H1 (cell line): ENCODE measurements at regions not wholly inside any gene's neighbourhood (a gene's known extent, or its start where the extent isn't known, plus 50 kb on each side); places are given as distances from the start of the nearest gene placed in this dataset.

Source experiments
- CTCF ChIA-PET: fragments of 300-600 bp; sonication (Branson Sonifier 250); formaldehyde crosslinking; loops from one replicate; lab custom pipeline; 2021; ENCODE audit not compliant: partially characterized antibody; lab: Charles Lee
- POLR2A ChIA-PET: fragments of 300-600 bp; sonication (Branson Sonifier 250); formaldehyde crosslinking; loops from one replicate; lab custom pipeline; 2021; ENCODE audit warnings: inconsistent platforms; ENCODE audit not compliant: partially characterized antibody; lab: Charles Lee
- DNase-seq, 2 experiments: peaks; one replicate each; pipeline versions ENCODE4 v3.0.0 to v3.0.0-alpha.2; 2010 to 2022; ENCODE audit warnings: low spot score in 2 of 2, low read depth in 1 of 2, mixed read lengths in 1 of 2
- FAIRE-seq: peaks from 2 replicates; lab custom pipeline; 2011; peaks lifted over from hg19 to GRCh38; lab: Jason Lieb, UNC
- H2AFZ ChIP-seq: 2 replicates; pipeline ENCODE4 v1.8.1; 2012; ENCODE audit warnings: low read length, inconsistent platforms
- H2AK5ac ChIP-seq: 2 replicates; pipeline ENCODE4 v1.6.1; 2013; ENCODE audit warnings: low read depth, low read length
- H2BK120ac ChIP-seq: replicated peaks from 2 replicates; pipeline ENCODE3; 2013; ENCODE audit warnings: low read depth, low read length, inconsistent platforms
- H2BK12ac ChIP-seq: 2 replicates; pipeline ENCODE4 v1.6.1; 2013; ENCODE audit warnings: low read depth, low read length
- H2BK15ac ChIP-seq: 2 replicates; pipeline ENCODE4 v1.6.1; 2013; ENCODE audit warnings: low read length
- H2BK20ac ChIP-seq: 2 replicates; pipeline ENCODE4 v1.6.1; 2013; ENCODE audit warnings: low read length
- H2BK5ac ChIP-seq: 2 replicates; pipeline ENCODE4 v1.6.1; 2013; ENCODE audit warnings: low read depth, low read length
- H3K14ac ChIP-seq: 2 replicates; pipeline ENCODE4 v1.6.1; 2013; ENCODE audit warnings: inconsistent platforms; ENCODE audit not compliant: insufficient read length
- H3K18ac ChIP-seq: 2 replicates; pipeline ENCODE4 v1.6.1; 2013; ENCODE audit warnings: low read length; ENCODE audit errors: extremely low read depth
- H3K23ac ChIP-seq: 2 replicates; pipeline ENCODE4 v1.6.1; 2013; ENCODE audit warnings: inconsistent platforms; ENCODE audit not compliant: insufficient read length
- H3K23me2 ChIP-seq: 2 replicates; pipeline ENCODE4 v1.6.1; 2013; ENCODE audit warnings: low read depth, low read length
- H3K27ac ChIP-seq: 2 replicates; pipeline ENCODE4 v1.6.1; 2011; ENCODE audit warnings: low read depth, low read length, inconsistent platforms
- H3K27me3 ChIP-seq, 4 experiments: replicated peaks in 1 of 4; 1 replicate in 1 of 4; 2 replicates in 3 of 4; pipeline versions ENCODE4 v1.6.1 to v1.8.1; 2011 to 2013; ENCODE audit warnings: low read length in 3 of 4, mild to moderate bottlenecking in 3 of 4, inconsistent platforms in 2 of 4, mixed read lengths in 2 of 4, moderate library complexity in 1 of 4; ENCODE audit not compliant: control insufficient read depth in 3 of 4, insufficient read depth in 3 of 4; ENCODE audit errors: extremely low read depth in 1 of 4
- H3K36me3 ChIP-seq, 4 experiments: 2 replicates each; pipeline versions ENCODE4 v1.6.1 to v1.8.1; 2011 to 2013; ENCODE audit warnings: mild to moderate bottlenecking in 4 of 4, low read length in 3 of 4, moderate library complexity in 2 of 4, control low read depth in 1 of 4, inconsistent platforms in 1 of 4; ENCODE audit not compliant: insufficient read depth in 4 of 4, control insufficient read depth in 2 of 4
- H3K4ac ChIP-seq: replicated peaks from 2 replicates; pipeline ENCODE3; 2013; ENCODE audit warnings: low read length, low read depth, mixed read lengths, inconsistent platforms; ENCODE audit not compliant: insufficient read length
- H3K4me1 ChIP-seq, 4 experiments: replicated peaks in 1 of 4; 1 replicate in 1 of 4; 2 replicates in 3 of 4; pipeline versions ENCODE4 v1.6.1 to v1.8.1; 2011 to 2013; ENCODE audit warnings: low read length in 3 of 4, inconsistent platforms in 2 of 4, mixed read lengths in 1 of 4; ENCODE audit not compliant: insufficient read depth in 4 of 4, control insufficient read depth in 3 of 4
- H3K4me2 ChIP-seq, 2 experiments: 2 replicates each; pipeline versions ENCODE4 v1.6.1 to v1.8.1; 2011 to 2013; ENCODE audit warnings: low read depth in 2 of 2, low read length in 2 of 2, control low read depth in 1 of 2, inconsistent platforms in 1 of 2, mild to moderate bottlenecking in 1 of 2; ENCODE audit not compliant: insufficient read depth in 1 of 2
- H3K4me3 ChIP-seq, 4 experiments: fragments of 200-600, 300-600 bp in 1 of 4; sonication (generic), shearing (Covaris generic), sonication (Bioruptor Twin) in 1 of 4; 2 replicates each; pipeline versions ENCODE4 v1.5.1 to v1.8.1; 2011 to 2016; ENCODE audit warnings: low read length in 4 of 4, low read depth in 3 of 4, control low read depth in 2 of 4, inconsistent platforms in 2 of 4, mild to moderate bottlenecking in 2 of 4, mixed read lengths in 1 of 4, moderate library complexity in 1 of 4; ENCODE audit not compliant: insufficient read depth in 2 of 4; ENCODE audit errors: extremely low read depth in 1 of 4
- H3K56ac ChIP-seq: replicated peaks from 2 replicates; pipeline ENCODE3; 2013; ENCODE audit warnings: low read depth, mild to moderate bottlenecking, mixed read lengths, low read length, inconsistent platforms; ENCODE audit not compliant: insufficient read length
- H3K79me1 ChIP-seq: 2 replicates; pipeline ENCODE4 v1.6.1; 2013; ENCODE audit warnings: low read depth, low read length, control low read depth
- H3K79me2 ChIP-seq, 2 experiments: 2 replicates each; pipeline versions ENCODE4 v1.6.1 to v1.8.1; 2012 to 2013; ENCODE audit warnings: low read length in 2 of 2, mild to moderate bottlenecking in 2 of 2, inconsistent platforms in 1 of 2; ENCODE audit not compliant: insufficient read depth in 2 of 2, control insufficient read depth in 1 of 2
- H3K9ac ChIP-seq, 4 experiments: replicated peaks in 1 of 4; 1 replicate in 1 of 4; 2 replicates in 3 of 4; pipeline versions ENCODE4 v1.6.1 to v1.8.1; 2011 to 2013; ENCODE audit warnings: low read depth in 3 of 4, low read length in 3 of 4, control low read depth in 2 of 4, mild to moderate bottlenecking in 2 of 4, moderate library complexity in 2 of 4, inconsistent platforms in 1 of 4; ENCODE audit errors: extremely low read depth in 1 of 4
- H3K9me3 ChIP-seq, 2 experiments: 2 replicates each; pipeline versions ENCODE4 v1.6.1 to v1.8.1; 2012 to 2013; ENCODE audit warnings: mild to moderate bottlenecking in 2 of 2, moderate library complexity in 2 of 2, control low read depth in 1 of 2, inconsistent platforms in 1 of 2, low read depth in 1 of 2, low read length in 1 of 2, mixed read lengths in 1 of 2; ENCODE audit not compliant: insufficient read depth in 2 of 2
- H4K20me1 ChIP-seq, 2 experiments: replicated peaks in 1 of 2; 2 replicates each; pipeline versions ENCODE3 to v1.8.1; 2011 to 2013; ENCODE audit warnings: inconsistent platforms in 2 of 2, low read length in 2 of 2, mild to moderate bottlenecking in 1 of 2; ENCODE audit not compliant: insufficient read depth in 2 of 2, control insufficient read depth in 1 of 2
- H4K5ac ChIP-seq: 2 replicates; pipeline ENCODE4 v1.6.1; 2013; ENCODE audit warnings: low read length, low read depth, mixed read lengths, inconsistent platforms; ENCODE audit not compliant: insufficient read length
- H4K8ac ChIP-seq: 2 replicates; pipeline ENCODE4 v1.8.0; 2013; ENCODE audit warnings: mild to moderate bottlenecking, moderate library complexity, low read length, inconsistent platforms; ENCODE audit not compliant: insufficient read depth; ENCODE audit errors: extremely low read depth
- H4K91ac ChIP-seq: replicated peaks from 2 replicates; pipeline ENCODE3; 2013; ENCODE audit warnings: low read length, mixed read lengths, inconsistent platforms; ENCODE audit not compliant: insufficient read length
- EP300 ChIP-seq, 2 experiments: IDR thresholded peaks; 1 replicate in 1 of 2; 2 replicates in 1 of 2; pipeline ENCODE4 v1.6.1; 2011 to 2012; ENCODE audit warnings: low read depth in 2 of 2, low read length in 2 of 2, mild to moderate bottlenecking in 2 of 2, borderline replicate concordance in 1 of 2, inconsistent platforms in 1 of 2, moderate library complexity in 1 of 2
- FOSL1 ChIP-seq: IDR thresholded peaks from 2 replicates; pipeline ENCODE4 v1.6.1; 2011; ENCODE audit warnings: mild to moderate bottlenecking, low read depth, low read length, moderate library complexity; ENCODE audit not compliant: insufficient read depth
- JUN ChIP-seq: IDR thresholded peaks from 2 replicates; pipeline ENCODE4 v1.6.1; 2011; ENCODE audit warnings: low read depth, mild to moderate bottlenecking, improper control_type of control experiment, low read length
- JUND ChIP-seq: IDR thresholded peaks from 2 replicates; pipeline ENCODE4 v1.6.1; 2011; ENCODE audit warnings: mild to moderate bottlenecking, improper control_type of control experiment, low read length
- SP4 ChIP-seq: IDR thresholded peaks from 2 replicates; pipeline ENCODE4 v1.6.1; 2012; ENCODE audit warnings: low read length, inconsistent platforms
- SRF ChIP-seq: IDR thresholded peaks from 2 replicates; pipeline ENCODE4 v1.6.1; 2011; ENCODE audit warnings: mild to moderate bottlenecking, low read depth, low read length, moderate library complexity
- TBP ChIP-seq: IDR thresholded peaks from 2 replicates; pipeline ENCODE4 v1.6.1; 2011; ENCODE audit warnings: low read depth, low read length, improper control_type of control experiment
- WGBS, 2 experiments: shearing (Covaris generic) in 1 of 2; methylation state at CpG; one replicate each; pipeline versions ENCODE4 v1.1.6 to v1.1.7; 2013 to 2015; ENCODE audit warnings: low lambda C conversion rate in 2 of 2, mixed read lengths in 2 of 2, inconsistent platforms in 1 of 2, low coverage in 1 of 2, missing lambda C conversion rate in 1 of 2; ENCODE audit not compliant: insufficient replicate concordance in 2 of 2, insufficient coverage in 1 of 2, insufficient read length in 1 of 2; ENCODE audit errors: extremely low coverage in 1 of 2, missing lambda C conversion rate in 1 of 2; 5-methylcytosine and 5-hydroxymethylcytosine counted together

- H3K9me3 ChIP-seq, result no peaks in the 10 kb centered on the region
- H3K9ac ChIP-seq, result no peak overlapping the region
- H3K79me2 ChIP-seq, result no peaks in the 10 kb centered on the region
- H2BK20ac ChIP-seq, result no peak overlapping the region
- no peak overlapping the region for H2BK15ac ChIP-seq
- no peak overlapping the region for H3K4me2 ChIP-seq
- no peak overlapping the region for H4K8ac ChIP-seq
- H3K56ac ChIP-seq, result no peak overlapping the region
- WGBS, 2 experiments, result 59% methylated on average over 4 of the region's 4 CpGs; no CpG with 5 or more reads in 1 of the 2 experiments
- H2BK12ac ChIP-seq, result no peak overlapping the region
- no peaks in the 10 kb centered on the region for H3K79me1 ChIP-seq
- no peaks in the 10 kb centered on the region for H3K36me3 ChIP-seq
- H2BK120ac ChIP-seq, result no peak overlapping the region
- TF ChIP-seq SRF (no peak), JUN (no peak), TBP (no peak), SP4 (no peak), JUND (no peak), FOSL1 (no peak), EP300 (IDR thresholded peaks at IDR 0.05; ENCODE audit: borderline replicate concordance in 1 of 2, low read depth in 2 of 2, low read length in 2 of 2) (no peak)
- H3K4me3 ChIP-seq, result no peak overlapping the region
- no peak overlapping the region for H4K5ac ChIP-seq
- H2BK5ac ChIP-seq, result no peak overlapping the region
- H3K14ac ChIP-seq, result no peak overlapping the region
- POLR2A ChIA-PET, result no interaction called here
- no peak overlapping the region for H2AK5ac ChIP-seq
- H3K18ac ChIP-seq, result no peak overlapping the region
- H3K4ac ChIP-seq, result no peak overlapping the region
- H2AFZ ChIP-seq, result no peak overlapping the region
- H3K4me1 ChIP-seq, result peaks cover 0 to 5% (median 0%) of the 10 kb centered on the region in 4 experiments; a peak in 1 of 7 replicates
- DNase-seq (no peak), FAIRE-seq (no peak)
- H3K27ac ChIP-seq, result no peak overlapping the region
- H3K23ac ChIP-seq, result no peak overlapping the region
- no peaks in the 10 kb centered on the region for H4K20me1 ChIP-seq
- H4K91ac ChIP-seq, result no peak overlapping the region
- no peaks in the 10 kb centered on the region for H3K27me3 ChIP-seq
- H3K23me2 ChIP-seq, result no peaks in the 10 kb centered on the region
- CTCF ChIA-PET, result no interaction called here
These were observed 392.0 kb downstream of the EFNA5 start for GRCh38 chr5:107278774-107279173.
